GM12878 (cell line): ENCODE measurements at regions not wholly inside any gene's neighbourhood (a gene's known extent, or its start where the extent isn't known, plus 50 kb on each side); places are given as distances from the start of the nearest gene placed in this dataset.

Experiments
- ATAC-seq: fragments of 200-7000 bp; cut with Tn5 transposase; 3 replicates; pipeline ENCODE4 v1.9.1; 2020; ENCODE audit warnings: mild to moderate bottlenecking, moderate library complexity
- BruUV-seq: library from RNA; stranded (reverse); fragments of 400-500 nt; replicated peaks from 2 replicates; lab custom pipeline; 2021; lab: Mats Ljungman, UMichigan
- CTCF ChIA-PET: fragments of 300-600 bp; sonication (Branson Sonifier 250); formaldehyde crosslinking; extraction: SDS; loops from one replicate; lab custom pipeline; 2021; ENCODE audit warnings: inconsistent platforms; lab: Yijun Ruan, JAX
- POLR2A ChIA-PET: fragments of 350-600 bp; formaldehyde crosslinking; extraction: SDS; loops from one replicate; lab custom pipeline; 2021; ENCODE audit warnings: inconsistent platforms; lab: Charles Lee
- RAD21 ChIA-PET: fragments of 300-600 bp; sonication (Branson Sonifier 250); formaldehyde crosslinking; loops from one replicate; lab custom pipeline; 2023; ENCODE audit warnings: antibody characterized with exemption; ENCODE audit not compliant: unreplicated experiment; lab: Charles Lee
- SMC1A ChIA-PET: fragments of 300-600 bp; sonication (Branson Sonifier 250); formaldehyde crosslinking; loops from one replicate; lab custom pipeline; 2023; ENCODE audit not compliant: unreplicated experiment, uncharacterized antibody; lab: Charles Lee
- DNase-seq: peaks from one replicate; pipeline ENCODE4 v3.0.0-alpha.2; 2011; ENCODE audit warnings: low read depth, low spot score
- FAIRE-seq: peaks from 3 replicates; lab custom pipeline; 2011; peaks lifted over from hg19 to GRCh38; lab: Jason Lieb, UNC
- H2AFZ ChIP-seq: 2 replicates; pipeline ENCODE4 v1.6.0; 2011; ENCODE audit warnings: low read depth, low read length, control low read depth; ENCODE audit not compliant: control insufficient read depth
- H3K27ac ChIP-seq: 2 replicates; pipeline ENCODE4 v1.5.1; 2011; ENCODE audit warnings: control low read depth; ENCODE audit not compliant: control insufficient read depth, insufficient read depth
- H3K27me3 ChIP-seq, 2 experiments: replicated peaks in 1 of 2; 2 replicates each; pipeline versions ENCODE4 v1.6.0 to v1.6.1; 2011; ENCODE audit warnings: low read length in 1 of 2; ENCODE audit not compliant: control insufficient read depth in 2 of 2, insufficient read depth in 2 of 2
- H3K36me3 ChIP-seq, 2 experiments: 2 replicates each; pipeline ENCODE4 v1.5.1; 2011; ENCODE audit warnings: low read length in 1 of 2; ENCODE audit not compliant: control insufficient read depth in 2 of 2, insufficient read depth in 2 of 2
- H3K4me1 ChIP-seq: 2 replicates; pipeline ENCODE4 v1.6.1; 2011; ENCODE audit warnings: mild to moderate bottlenecking, low read length, moderate library complexity, mixed read lengths; ENCODE audit not compliant: control insufficient read depth, insufficient read depth
- H3K4me2 ChIP-seq: 2 replicates; pipeline ENCODE4 v1.6.0; 2011; ENCODE audit warnings: control low read depth; ENCODE audit not compliant: control insufficient read depth, insufficient read depth
- H3K4me3 ChIP-seq: fragments of 200-600 bp; sonication (generic); 2 replicates; pipeline ENCODE4 v1.5.1; 2016
- H3K79me2 ChIP-seq: 2 replicates; pipeline ENCODE4 v1.6.0; 2011; ENCODE audit warnings: low read length; ENCODE audit not compliant: control insufficient read depth, insufficient read depth
- H3K9ac ChIP-seq: 2 replicates; pipeline ENCODE4 v1.8.0; 2011; ENCODE audit warnings: low read length, control low read depth, mixed read lengths; ENCODE audit not compliant: control insufficient read depth, insufficient read depth
- H3K9me3 ChIP-seq: replicated peaks from 3 replicates; pipeline ENCODE4 v1.5.1; 2011; ENCODE audit warnings: mild to moderate bottlenecking, low read length; ENCODE audit not compliant: control insufficient read depth, insufficient read depth
- H4K20me1 ChIP-seq: 2 replicates; pipeline ENCODE4 v1.6.0; 2011; ENCODE audit not compliant: control insufficient read depth, insufficient read depth
- BCL11A ChIP-seq: IDR thresholded peaks from 2 replicates; pipeline ENCODE4 v1.6.1; 2011; ENCODE audit warnings: low read depth, low read length
- EZH2 ChIP-seq: IDR thresholded peaks from 2 replicates; pipeline ENCODE4 v1.6.1; 2012; ENCODE audit warnings: low read depth, mild to moderate bottlenecking, control low read depth, inconsistent platforms, low read length, borderline replicate concordance; ENCODE audit not compliant: control insufficient read depth
- FOXM1 ChIP-seq: IDR thresholded peaks from 2 replicates; pipeline ENCODE4 v1.6.1; 2012; ENCODE audit warnings: low read depth, mild to moderate bottlenecking, inconsistent platforms, low read length, moderate library complexity
- HDAC2 ChIP-seq: fragments of 200-600 bp; sonication (generic); IDR thresholded peaks from 2 replicates; pipeline ENCODE4 v1.6.1; 2017
- MYC ChIP-seq: IDR thresholded peaks from 2 replicates; pipeline ENCODE4 v1.6.1; 2011; ENCODE audit warnings: mild to moderate bottlenecking, low read length, moderate library complexity, inconsistent platforms; ENCODE audit not compliant: insufficient read depth, insufficient replicate concordance, insufficient read length, severe bottlenecking
- NFIC ChIP-seq: IDR thresholded peaks from 2 replicates; pipeline ENCODE4 v1.6.1; 2012; ENCODE audit warnings: low read depth, mild to moderate bottlenecking, inconsistent platforms, low read length, moderate library complexity
- NR2C1 ChIP-seq: fragments of 450-650 bp; IDR thresholded peaks from 2 replicates; pipeline ENCODE4 v1.6.1; 2017; ENCODE audit warnings: antibody characterized with exemption, mild to moderate bottlenecking, moderate library complexity
- NR2C2 ChIP-seq: IDR thresholded peaks from 2 replicates; pipeline ENCODE4 v1.6.1; 2011; ENCODE audit warnings: borderline replicate concordance, low read depth; ENCODE audit not compliant: control insufficient read depth, insufficient read length
- POLR2AphosphoS5 ChIP-seq: IDR thresholded peaks from 2 replicates; pipeline ENCODE4 v1.6.1; 2011; ENCODE audit warnings: mild to moderate bottlenecking, low read length, inconsistent platforms
- PRDM15 ChIP-seq: fragments of 450-650 bp; formaldehyde crosslinking; IDR thresholded peaks from 2 replicates; pipeline ENCODE4 v1.4.0; 2020; ENCODE audit warnings: mild to moderate bottlenecking, moderate library complexity
- REST ChIP-seq: IDR thresholded peaks from 2 replicates; pipeline ENCODE4 v1.6.1; 2012; ENCODE audit warnings: mild to moderate bottlenecking, low read depth, low read length
- SKIL ChIP-seq: fragments of 450-650 bp; IDR thresholded peaks from 2 replicates; pipeline ENCODE4 v1.6.1; 2017; ENCODE audit warnings: mild to moderate bottlenecking, low read depth, inconsistent platforms; ENCODE audit not compliant: poor library complexity, severe bottlenecking
- SMAD1 ChIP-seq: fragments of 450-650 bp; IDR thresholded peaks from 2 replicates; pipeline ENCODE4 v1.6.1; 2018; ENCODE audit warnings: mild to moderate bottlenecking, low read depth; ENCODE audit not compliant: partially characterized antibody
- TBL1XR1 ChIP-seq: IDR thresholded peaks from 2 replicates; pipeline ENCODE4 v1.6.1; 2012; ENCODE audit warnings: low read depth, low read length, improper control_type of control experiment
- WRNIP1 ChIP-seq: IDR thresholded peaks from 2 replicates; pipeline ENCODE4 v1.6.1; 2011; ENCODE audit warnings: low read depth, low read length, improper control_type of control experiment, borderline replicate concordance
- WGBS: methylation state at CpG from one replicate; pipeline ENCODE4 v1.1.6; 2016; ENCODE audit warnings: low lambda C conversion rate; ENCODE audit not compliant: insufficient replicate concordance, insufficient coverage; ENCODE audit errors: missing lambda C conversion rate; 5-methylcytosine and 5-hydroxymethylcytosine counted together
- in situ Hi-C: fragments of 300-500 bp; cut with MboI; formaldehyde crosslinking; loops from 9 replicates; pipeline ENCODE4 v1.14.3; 2018; ENCODE audit warnings: mixed read lengths
- intact Hi-C: fragments of 100-400 bp; cut with micrococcal nuclease; formaldehyde crosslinking; loops from one replicate; pipeline ENCODE4 v1.14.2; 2022; ENCODE audit not compliant: unreplicated experiment

- ATAC-seq: no peak
- no peak for DNase-seq
- H3K27ac ChIP-seq: no peak overlapping the region
- H3K27me3 ChIP-seq: no peaks in the 10 kb centered on the region
- ChIA-PET RAD21 (no interaction called here), SMC1A (no interaction called here), CTCF (no interaction called here), POLR2A (no interaction called here)
- no peaks in the 10 kb centered on the region for H3K9me3 ChIP-seq
- BruUV-seq: no TSS peak
- H4K20me1 ChIP-seq: no peaks in the 10 kb centered on the region
- H3K36me3 ChIP-seq: no peaks in the 10 kb centered on the region
- WGBS: 0% methylated on average over 3 of the region's 3 CpGs
- no peak overlapping the region for H3K9ac ChIP-seq
- H3K79me2 ChIP-seq: no peaks in the 10 kb centered on the region
- H3K4me1 ChIP-seq: no peaks in the 10 kb centered on the region
- no peak for FAIRE-seq
- no peak overlapping the region for H3K4me2 ChIP-seq
- intact Hi-C loops: no loop called here
- in situ Hi-C loops: no loop called here
- no peak overlapping the region for H3K4me3 ChIP-seq
- H2AFZ ChIP-seq: no peak overlapping the region
- TF ChIP-seq REST: no peak
- TF ChIP-seq SMAD1: no peak
- no peak for TF ChIP-seq EZH2
- TF ChIP-seq MYC: no peak
- no peak for TF ChIP-seq BCL11A
- TF ChIP-seq NR2C2: no peak
- no peak for TF ChIP-seq NR2C1
- no peak for TF ChIP-seq FOXM1
- TF ChIP-seq NFIC: no peak
- TF ChIP-seq WRNIP1: no peak
- no peak for TF ChIP-seq PRDM15 (CRISPR knock-in tag)
- no peak for TF ChIP-seq HDAC2
- TF ChIP-seq SKIL: no peak
- TF ChIP-seq TBL1XR1: no peak
- TF ChIP-seq POLR2AphosphoS5: no peak
These were observed 135.3 kb upstream of the TMTC4 start for GRCh38 chr13:100809856-100810255.
